ENCODE measurements at regions not wholly inside any gene's neighbourhood (a gene's known extent, or its start where the extent isn't known, plus 50 kb on each side); places are given as distances from the start of the nearest gene placed in this dataset.
"Not testable (repeated sequence)": the region's sequence is repeated elsewhere in the genome, so short reads cannot be mapped to it uniquely, and the experiment has no call there.

- DNase-seq (ENCODE audit: low read depth), result peak; percentile 75
Measured at GRCh38 chr3:192038726-192039125, 577.8 kb downstream of the PYDC2 start.

GRCh38 chr3:192039593-192039992 lies 578.6 kb downstream of the PYDC2 start:
- DNase-seq (ENCODE audit: low read depth), result no peak

GRCh38 chr3:192040282-192041043 lies 579.5 kb downstream of the PYDC2 start:
- no peak for DNase-seq (ENCODE audit: low read depth)

DNA sequence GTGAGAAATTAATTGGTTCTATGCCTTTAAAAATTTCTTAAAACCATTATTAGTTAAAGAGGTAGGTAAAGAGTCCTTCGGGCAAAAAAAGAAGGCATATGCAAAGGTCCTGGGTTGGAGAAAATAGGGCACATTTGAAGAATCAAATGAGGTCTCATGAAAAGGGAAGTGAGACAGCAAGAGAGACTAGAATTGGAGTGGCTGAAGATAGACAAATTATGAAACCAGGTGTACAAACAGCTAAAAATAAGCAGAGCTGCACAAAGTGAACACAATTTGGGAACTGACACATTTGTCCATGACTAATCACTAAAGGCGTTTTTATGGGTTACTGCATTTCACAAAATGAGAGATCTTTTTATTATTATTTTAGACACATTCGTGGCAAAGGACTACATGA lies 581.2 kb downstream of the PYDC2 start:
- DNase-seq (ENCODE audit: low read depth), result no peak

DNA sequence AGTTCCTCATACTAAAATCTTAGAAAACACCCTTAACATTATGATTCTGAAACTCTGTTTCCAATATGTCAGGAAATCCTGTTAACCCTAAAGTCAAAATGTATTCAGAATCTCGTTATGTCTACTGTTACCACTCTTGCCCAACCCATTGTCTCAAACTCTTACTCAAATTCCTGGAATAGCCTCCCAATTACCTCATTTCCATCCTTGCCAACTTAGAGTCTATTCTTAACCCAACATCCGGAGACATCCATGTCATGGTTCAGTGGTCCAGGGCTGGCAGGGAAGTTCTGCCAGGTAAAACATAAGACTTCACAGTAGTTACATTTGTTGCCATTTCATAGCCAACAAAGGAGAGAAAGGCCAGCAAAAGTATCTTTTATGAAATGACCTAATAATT lies 593.9 kb downstream of the PYDC2 start:
- DNase-seq (ENCODE audit: low read depth), result peak; percentile 61

GRCh38 chr3:192055946-192056345 lies 595.0 kb downstream of the PYDC2 start:
- no peak for DNase-seq (ENCODE audit: low read depth)

DNA sequence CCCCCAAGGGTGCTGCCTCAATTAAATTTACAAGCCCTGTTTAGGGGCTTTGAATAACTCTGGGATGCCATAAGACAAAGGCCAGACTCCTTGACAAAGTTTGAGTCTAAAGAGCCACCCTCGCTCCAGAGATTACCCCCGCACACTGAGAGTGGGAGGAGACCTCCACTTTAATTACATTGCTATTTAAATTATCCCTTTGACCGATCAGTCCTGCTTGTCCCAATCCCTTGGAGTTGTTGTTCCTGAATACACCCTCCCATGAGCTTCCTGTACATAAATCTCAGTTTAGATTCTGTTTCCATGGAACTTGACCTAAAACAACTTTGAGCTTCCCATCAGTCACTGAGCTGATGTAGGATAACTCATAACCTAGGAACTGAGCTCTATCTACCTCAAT lies 596.3 kb downstream of the PYDC2 start:
- DNase-seq (ENCODE audit: low read depth), result no peak

DNA sequence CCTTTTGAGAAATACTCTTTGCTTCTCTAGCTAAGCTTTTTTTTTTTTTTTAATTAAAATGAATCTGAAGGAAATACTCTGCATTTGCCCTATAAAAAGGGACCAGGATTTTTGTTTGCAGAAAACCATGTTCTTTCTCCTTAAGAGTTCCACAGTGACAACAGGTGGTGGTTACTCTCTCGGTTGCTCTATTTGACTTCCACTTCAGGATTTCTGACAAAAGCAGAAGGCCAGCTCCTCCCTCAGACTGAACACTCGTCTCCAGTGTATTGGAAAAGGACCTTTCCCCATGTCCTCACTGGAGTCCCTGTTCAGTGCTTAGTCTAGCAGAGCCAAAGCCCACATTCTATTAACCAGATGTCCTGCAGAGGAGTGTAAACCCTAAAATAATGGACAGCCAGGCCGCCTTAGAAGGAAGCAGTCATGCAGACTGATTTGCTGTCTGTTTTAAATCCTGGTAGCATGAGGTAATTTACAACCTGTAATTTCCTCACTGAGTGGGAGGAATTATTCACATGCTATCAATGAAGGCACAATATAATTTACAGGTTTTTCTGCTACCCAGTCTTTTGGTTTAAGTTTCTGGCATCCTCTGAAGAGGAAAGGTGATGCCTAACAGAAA lies 599.3 kb downstream of the PYDC2 start:
- no peak for DNase-seq (ENCODE audit: low read depth)

- peak; percentile 10 for DNase-seq (ENCODE audit: low read depth)
Measured at GRCh38 chr3:192061426-192061825, 600.5 kb downstream of the PYDC2 start.

GRCh38 chr3:192062186-192062585 lies 601.2 kb downstream of the PYDC2 start:
- DNase-seq (ENCODE audit: low read depth), result peak; percentile 84

DNA sequence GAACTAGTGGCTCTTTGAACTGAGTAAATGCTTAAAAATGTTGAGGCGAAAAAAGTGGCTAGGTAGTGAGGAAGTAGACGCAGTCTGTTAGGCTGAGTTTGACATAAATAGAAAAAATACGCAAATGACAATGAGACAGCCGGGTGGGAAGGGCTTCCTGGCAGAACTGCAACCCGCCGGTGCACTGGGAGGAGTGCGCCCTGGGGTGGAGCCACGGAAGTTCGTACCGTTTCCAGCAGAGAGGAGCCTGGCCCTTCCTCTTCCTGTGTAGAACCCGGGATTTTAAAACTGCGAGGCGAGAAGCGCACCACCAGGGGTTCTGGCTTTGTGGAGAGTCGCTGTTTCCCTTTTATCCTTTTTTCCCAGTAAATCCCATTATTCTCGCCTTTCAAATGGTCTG lies 602.6 kb downstream of the PYDC2 start:
- peak; percentile 92 for DNase-seq (ENCODE audit: low read depth)

GRCh38 chr3:192064959-192065358 lies 604.0 kb downstream of the PYDC2 start:
- DNase-seq (ENCODE audit: low read depth), result no peak

- not testable (repeated sequence) for DNase-seq (ENCODE audit: low read depth)
Measured at GRCh38 chr3:192066253-192066652, 605.3 kb downstream of the PYDC2 start.

- no peak for DNase-seq (ENCODE audit: low read depth)
Measured at GRCh38 chr3:192068464-192069254, 607.7 kb downstream of the PYDC2 start.

- DNase-seq (ENCODE audit: low read depth), result no peak
Measured at GRCh38 chr3:192077795-192078497, 617.0 kb downstream of the PYDC2 start.

- no peak for DNase-seq (ENCODE audit: low read depth)
Measured at GRCh38 chr3:192079098-192079497, 618.1 kb downstream of the PYDC2 start.

GRCh38 chr3:192080336-192080735 lies 619.4 kb downstream of the PYDC2 start:
- DNase-seq (ENCODE audit: low read depth), result no peak

DNA sequence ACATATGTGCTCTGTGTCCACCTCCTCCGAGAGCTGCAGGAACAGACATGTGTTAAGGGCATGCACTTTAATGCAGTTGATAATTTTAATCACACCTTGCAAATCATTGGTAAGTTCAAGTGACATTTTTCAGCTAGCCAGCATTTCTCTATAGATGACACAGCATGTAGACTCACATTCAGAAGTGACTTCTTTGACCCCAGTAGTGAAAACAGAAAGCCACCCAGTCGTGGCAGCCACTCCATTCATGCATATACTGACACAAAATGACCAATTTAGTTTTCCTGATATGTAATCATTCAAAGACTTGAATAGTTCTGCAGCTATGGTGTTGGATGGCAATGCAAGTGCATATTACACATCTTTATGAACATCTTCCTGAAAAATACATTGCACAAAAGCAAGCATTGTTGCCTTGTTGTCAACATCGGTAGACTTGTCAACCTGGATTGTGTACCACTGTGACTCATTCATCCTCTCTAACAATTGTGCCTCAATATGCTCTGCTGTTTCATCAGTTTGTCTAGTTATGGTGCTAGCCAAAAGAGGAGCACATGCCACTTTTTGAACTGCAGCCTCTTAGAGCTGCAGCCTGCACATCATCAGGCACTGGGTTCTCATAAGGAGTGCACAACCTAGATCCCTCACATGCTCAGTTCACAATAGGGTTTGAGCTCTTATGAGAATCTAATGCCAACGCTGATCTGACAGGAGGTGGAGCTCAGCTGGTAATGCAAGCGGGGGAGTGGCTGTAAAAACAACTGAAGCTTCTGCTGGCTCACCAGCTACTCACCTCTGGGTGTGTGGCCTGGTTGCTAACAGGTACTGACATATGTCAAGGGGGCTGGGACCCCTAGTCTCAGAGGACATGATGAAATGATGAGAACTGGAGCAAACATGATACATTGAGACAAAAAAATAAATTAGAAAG lies 622.0 kb downstream of the PYDC2 start:
- DNase-seq (ENCODE audit: low read depth), result peak; percentile 21

All from ELR (cell line).